ENCODE measurements at regions not wholly inside any gene's neighbourhood (a gene's known extent, or its start where the extent isn't known, plus 50 kb on each side); places are given as distances from the start of the nearest gene placed in this dataset.

DNA sequence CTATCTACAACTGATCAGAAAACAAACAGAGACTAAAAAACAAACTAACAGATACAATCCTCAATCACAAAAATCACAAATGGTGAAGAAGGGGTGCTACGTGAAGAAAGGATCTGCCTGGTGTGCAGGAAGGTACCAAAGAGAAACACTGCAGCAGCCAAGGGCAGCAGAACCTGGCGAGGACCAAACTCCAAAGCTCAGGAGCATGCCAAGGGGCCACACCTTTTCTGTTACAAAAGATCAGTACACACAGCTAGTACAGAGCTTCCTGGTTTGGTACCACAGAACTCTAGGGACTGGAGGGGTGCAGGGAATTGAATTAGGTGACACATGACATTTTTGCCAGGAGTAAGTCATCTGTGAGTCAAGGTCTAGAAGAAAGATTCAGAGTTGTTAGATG lies 107.4 kb upstream of the GRM7 start:
- TF ChIP-seq, protein P1, sequence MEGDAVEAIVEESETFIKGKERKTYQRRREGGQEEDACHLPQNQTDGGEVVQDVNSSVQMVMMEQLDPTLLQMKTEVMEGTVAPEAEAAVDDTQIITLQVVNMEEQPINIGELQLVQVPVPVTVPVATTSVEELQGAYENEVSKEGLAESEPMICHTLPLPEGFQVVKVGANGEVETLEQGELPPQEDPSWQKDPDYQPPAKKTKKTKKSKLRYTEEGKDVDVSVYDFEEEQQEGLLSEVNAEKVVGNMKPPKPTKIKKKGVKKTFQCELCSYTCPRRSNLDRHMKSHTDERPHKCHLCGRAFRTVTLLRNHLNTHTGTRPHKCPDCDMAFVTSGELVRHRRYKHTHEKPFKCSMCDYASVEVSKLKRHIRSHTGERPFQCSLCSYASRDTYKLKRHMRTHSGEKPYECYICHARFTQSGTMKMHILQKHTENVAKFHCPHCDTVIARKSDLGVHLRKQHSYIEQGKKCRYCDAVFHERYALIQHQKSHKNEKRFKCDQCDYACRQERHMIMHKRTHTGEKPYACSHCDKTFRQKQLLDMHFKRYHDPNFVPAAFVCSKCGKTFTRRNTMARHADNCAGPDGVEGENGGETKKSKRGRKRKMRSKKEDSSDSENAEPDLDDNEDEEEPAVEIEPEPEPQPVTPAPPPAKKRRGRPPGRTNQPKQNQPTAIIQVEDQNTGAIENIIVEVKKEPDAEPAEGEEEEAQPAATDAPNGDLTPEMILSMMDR (IDR thresholded peaks at IDR 0.05): no peak
- no peak for TF ChIP-seq POLR2A (IDR thresholded peaks at IDR 0.05)
